ENCODE measurements at regions not wholly inside any gene's neighbourhood (a gene's known extent, or its start where the extent isn't known, plus 50 kb on each side); places are given as distances from the start of the nearest gene placed in this dataset.

GRCh38 chr18:78701771-78702396 is 277.7 kb upstream of the SALL3 start:
- DNase-seq, result no peak

DNA sequence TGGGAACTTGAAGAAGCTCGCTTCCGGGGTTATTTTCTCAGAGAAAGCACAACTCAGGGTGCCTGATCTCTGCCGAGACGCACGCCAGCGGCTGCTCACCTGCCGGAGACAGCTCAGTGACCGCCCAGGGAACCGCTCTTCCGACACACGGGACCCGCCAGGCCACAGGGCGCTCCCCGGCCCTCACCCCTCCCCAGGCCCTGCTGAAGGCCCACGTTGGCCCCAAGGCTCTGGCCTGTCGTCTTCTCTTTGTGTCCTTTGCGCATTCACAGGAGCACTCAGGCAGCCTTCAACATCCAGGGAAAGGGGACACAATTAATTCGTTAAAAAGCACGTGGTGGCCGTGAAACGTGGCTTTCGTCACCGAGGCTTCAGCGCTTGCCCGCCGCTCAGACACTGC is 276.3 kb upstream of the SALL3 start:
- DNase-seq, result no peak

DNA sequence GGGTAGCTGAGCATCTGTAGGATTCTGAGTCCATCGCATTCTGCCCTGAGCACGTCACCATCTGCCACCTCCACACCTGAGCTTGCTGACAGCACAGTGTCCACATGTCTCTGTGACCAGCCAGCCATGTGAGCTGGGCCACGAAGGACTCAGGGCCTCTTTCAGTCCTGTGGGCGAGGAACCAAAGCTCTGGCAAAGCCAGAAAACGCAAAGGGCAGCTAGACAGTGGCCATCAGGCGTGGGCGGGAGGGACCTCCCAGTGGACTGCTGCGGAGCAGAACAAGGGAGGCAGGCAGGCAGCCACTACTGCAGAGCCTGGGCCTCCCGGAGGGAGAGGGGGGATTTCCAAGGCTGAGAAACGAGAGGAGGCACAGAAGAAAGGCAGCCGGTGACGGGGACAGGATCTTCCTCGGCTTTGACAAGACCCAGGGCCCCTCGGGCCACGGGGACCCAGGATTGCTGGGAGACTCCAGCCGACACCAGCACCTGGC is 274.6 kb upstream of the SALL3 start:
- DNase-seq, result no peak

GRCh38 chr18:78709261-78709809 is 270.3 kb upstream of the SALL3 start:
- no peak for DNase-seq

DNA sequence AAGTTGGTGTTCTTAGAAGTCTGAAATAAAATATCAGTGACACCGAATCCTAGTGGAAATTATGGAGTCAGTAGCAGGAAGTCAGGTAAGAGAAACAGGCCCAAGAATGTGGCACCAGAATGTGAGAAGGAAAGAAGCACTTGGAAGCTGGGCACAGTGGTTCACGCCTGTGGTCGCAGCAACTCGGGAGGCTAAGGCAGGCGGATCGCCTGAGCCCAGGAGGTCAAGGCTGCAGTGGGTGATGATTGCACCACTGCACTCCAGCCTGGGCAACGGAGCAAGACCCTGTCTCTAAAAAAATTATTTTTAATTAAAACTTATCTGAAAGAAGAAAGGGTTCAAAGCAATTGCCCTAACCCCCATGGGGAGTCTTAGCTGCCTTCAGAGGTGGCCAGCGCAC is 268.3 kb upstream of the SALL3 start:
- no peak for DNase-seq

DNA sequence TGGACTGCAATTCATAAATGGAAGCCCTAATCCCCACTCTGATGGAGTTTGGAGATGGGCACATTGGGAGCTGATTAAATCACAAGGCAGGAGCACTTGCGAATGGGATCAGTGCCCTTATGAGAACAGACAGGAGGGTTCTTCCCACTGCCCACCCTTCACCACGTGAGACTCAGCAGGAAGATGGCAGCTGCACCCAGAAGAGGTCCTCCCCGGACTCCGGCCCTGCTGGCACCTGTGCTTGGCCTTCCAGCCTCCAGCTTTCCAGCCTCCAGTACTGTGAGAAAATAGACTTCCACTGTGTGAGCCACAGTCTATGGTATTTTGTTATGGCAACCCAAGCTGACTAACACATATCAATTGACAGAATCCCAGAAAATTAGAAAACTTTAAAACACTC is 267.6 kb upstream of the SALL3 start:
- DNase-seq, result no peak

- DNase-seq, result no peak
These were observed 266.5 kb upstream of the SALL3 start for GRCh38 chr18:78713069-78713468.

DNA sequence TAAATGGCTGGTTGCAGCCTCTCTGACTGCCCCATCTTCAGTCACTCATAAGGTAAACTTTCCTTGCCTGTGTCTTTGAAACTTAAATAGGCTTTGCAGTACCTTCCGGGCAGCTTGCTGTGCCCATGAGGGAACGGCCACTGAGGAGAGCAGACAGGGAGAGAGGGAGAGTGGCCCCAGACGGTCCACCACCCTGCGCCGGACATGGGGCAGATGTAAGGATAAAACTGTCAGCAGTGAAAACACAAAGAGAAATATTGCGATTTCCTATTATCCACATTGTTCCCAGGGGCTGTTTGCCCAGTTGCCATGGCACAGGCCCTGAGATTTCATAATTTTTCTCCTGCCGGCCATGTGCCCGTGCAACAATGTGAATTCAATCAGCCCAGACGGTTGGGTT is 265.9 kb upstream of the SALL3 start:
- DNase-seq, result no peak

- no peak for DNase-seq
These were observed 263.6 kb upstream of the SALL3 start for GRCh38 chr18:78716022-78716421.

GRCh38 chr18:78716581-78716980 is 263.0 kb upstream of the SALL3 start:
- DNase-seq, result no peak

GRCh38 chr18:78717051-78717765 is 262.4 kb upstream of the SALL3 start:
- no peak for DNase-seq

DNA sequence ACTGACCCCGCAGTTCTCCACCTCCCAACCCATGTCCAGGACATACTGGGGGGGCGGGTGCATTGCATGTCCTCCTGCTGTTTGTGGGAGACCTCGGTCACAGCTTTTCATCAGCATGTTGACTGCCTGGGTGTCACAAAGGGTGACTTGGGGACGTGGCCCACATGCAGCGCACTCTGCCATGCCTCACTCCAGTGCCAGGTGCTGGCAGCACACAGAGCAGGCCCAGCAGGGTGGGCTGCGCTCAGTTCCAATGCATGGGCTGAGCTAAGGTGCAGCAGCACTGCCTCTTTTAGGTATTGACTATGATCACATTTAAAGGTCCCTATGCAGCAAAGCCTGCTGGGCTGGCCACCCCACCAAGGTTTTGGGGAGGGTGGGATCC is 261.9 kb upstream of the SALL3 start:
- no peak for DNase-seq

GRCh38 chr18:78719821-78720220 is 259.8 kb upstream of the SALL3 start:
- no peak for DNase-seq

GRCh38 chr18:78720456-78721237 is 259.0 kb upstream of the SALL3 start:
- no peak for DNase-seq

DNA sequence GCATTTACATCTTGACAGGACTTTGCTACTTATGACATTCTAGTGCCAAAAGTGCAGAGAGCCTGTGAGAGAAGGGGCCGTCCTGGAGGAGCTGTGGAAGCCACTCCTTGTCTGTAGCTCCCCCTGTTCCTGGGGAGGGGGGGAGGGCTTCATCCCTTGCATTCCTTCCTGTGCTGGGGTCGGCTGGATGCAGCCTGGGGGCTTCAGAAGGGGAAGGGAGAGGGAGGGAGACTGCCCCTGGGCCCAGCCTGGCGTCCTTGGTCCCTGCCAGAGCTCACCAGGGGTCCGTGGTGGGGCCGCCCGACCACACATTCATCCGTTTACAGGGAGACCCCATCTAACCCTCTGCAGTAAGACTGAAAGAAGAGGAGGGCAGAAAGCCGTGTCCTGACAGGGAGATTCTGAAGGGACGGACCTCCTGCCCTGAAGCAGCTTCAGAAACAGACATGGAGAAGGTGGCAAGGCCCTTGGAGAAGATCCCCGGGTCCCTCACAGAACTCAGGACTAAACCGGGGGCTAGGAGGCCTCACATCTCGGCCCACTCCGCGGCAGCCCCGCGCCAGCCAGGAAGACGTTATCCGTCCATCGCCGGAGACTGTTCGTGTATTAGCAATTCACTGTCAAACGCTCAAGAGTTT is 258.3 kb upstream of the SALL3 start:
- no peak for DNase-seq

- no peak for DNase-seq
These were observed 257.6 kb upstream of the SALL3 start for GRCh38 chr18:78721981-78722380.

GRCh38 chr18:78722386-78722785 is 257.2 kb upstream of the SALL3 start:
- DNase-seq, result no peak

GRCh38 chr18:78722929-78723710 is 256.5 kb upstream of the SALL3 start:
- no peak for DNase-seq

DNA sequence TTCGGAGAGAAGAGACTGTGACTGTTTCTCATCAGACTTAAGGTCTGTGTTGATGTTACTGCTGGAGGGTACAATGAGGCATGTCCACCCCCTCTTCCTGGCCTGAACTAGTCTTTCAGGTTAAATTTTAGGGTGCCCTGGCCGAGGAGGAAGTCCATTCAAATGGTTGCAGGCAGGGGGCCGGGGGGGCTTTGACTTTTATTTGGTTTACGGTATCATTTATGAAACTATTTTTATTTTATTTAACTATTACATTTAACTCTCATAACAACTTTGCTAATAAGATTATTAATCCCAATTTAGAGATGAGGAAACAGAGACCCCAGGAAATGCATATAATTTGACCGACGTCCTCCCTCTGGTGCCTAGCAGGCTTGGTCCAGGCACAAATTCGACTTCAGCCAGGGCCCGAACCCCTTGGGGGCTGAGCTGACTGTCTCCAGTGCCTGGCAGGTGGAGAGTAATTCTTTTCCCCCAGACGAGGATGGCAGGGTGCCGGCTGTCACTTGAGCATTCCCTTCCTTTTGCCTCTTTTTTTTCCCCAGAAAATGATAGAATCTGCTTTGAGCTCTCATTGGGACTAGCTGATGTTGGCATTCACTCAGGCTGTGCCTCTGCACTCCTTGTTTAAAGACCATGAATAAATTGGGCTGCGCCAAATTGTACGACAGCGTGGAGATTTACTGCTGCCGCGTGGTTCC is 255.3 kb upstream of the SALL3 start:
- no peak for DNase-seq

- DNase-seq, result no peak
These were observed 254.2 kb upstream of the SALL3 start for GRCh38 chr18:78725426-78725825.

- no peak for DNase-seq
These were observed 253.1 kb upstream of the SALL3 start for GRCh38 chr18:78726326-78727056.

All from NCI-H1436 (cell line).